Trophoblast cell (in vitro differentiated cells and primary cell): ENCODE measurements at regions not wholly inside any gene's neighbourhood (a gene's known extent, or its start where the extent isn't known, plus 50 kb on each side); places are given as distances from the start of the nearest gene placed in this dataset.
"Not testable (repeated sequence)": the region's sequence is repeated elsewhere in the genome, so short reads cannot be mapped to it uniquely, and the experiment has no call there.

Experiments used
- DNase-seq, 2 donors: peaks; one replicate each; pipeline ENCODE4 v3.0.0-alpha.2; 2016
- H2AFZ ChIP-seq: 2 replicates; pipeline ENCODE4 v1.6.1; 2013; ENCODE audit warnings: low read length, moderate library complexity, mild to moderate bottlenecking; ENCODE audit not compliant: insufficient read depth, poor library complexity
- H2AK5ac ChIP-seq: 2 replicates; pipeline ENCODE4 v1.6.1; 2013; ENCODE audit warnings: mild to moderate bottlenecking, low read length
- H2BK120ac ChIP-seq: 2 replicates; pipeline ENCODE4 v1.6.1; 2013; ENCODE audit warnings: low read length, mild to moderate bottlenecking, moderate library complexity; ENCODE audit not compliant: insufficient read depth, poor library complexity
- H2BK12ac ChIP-seq: 2 replicates; pipeline ENCODE4 v1.6.1; 2013; ENCODE audit warnings: mild to moderate bottlenecking, low read length, moderate library complexity
- H2BK5ac ChIP-seq: 2 replicates; pipeline ENCODE4 v1.6.1; 2013; ENCODE audit warnings: low read length, low read depth, moderate library complexity, mild to moderate bottlenecking; ENCODE audit not compliant: poor library complexity
- H3K14ac ChIP-seq: 2 replicates; pipeline ENCODE4 v1.6.1; 2013; ENCODE audit warnings: mild to moderate bottlenecking, low read length
- H3K18ac ChIP-seq: 2 replicates; pipeline ENCODE4 v1.6.1; 2013; ENCODE audit warnings: mild to moderate bottlenecking, low read length
- H3K23ac ChIP-seq: 2 replicates; pipeline ENCODE4 v1.6.1; 2013; ENCODE audit warnings: low read length
- H3K27ac ChIP-seq: 2 replicates; pipeline ENCODE4 v1.5.1; 2013; ENCODE audit warnings: low read depth, mild to moderate bottlenecking, inconsistent platforms, low read length, moderate library complexity
- H3K27me3 ChIP-seq: 2 replicates; pipeline ENCODE4 v1.6.1; 2013; ENCODE audit warnings: inconsistent platforms, mild to moderate bottlenecking, low read length, moderate library complexity; ENCODE audit not compliant: insufficient read depth
- H3K36me3 ChIP-seq, 2 experiments: 1 replicate in 1 of 2; 2 replicates in 1 of 2; pipeline ENCODE4 v1.6.1; 2013; ENCODE audit warnings: low read length in 2 of 2, mild to moderate bottlenecking in 2 of 2, moderate library complexity in 1 of 2; ENCODE audit not compliant: insufficient read depth in 2 of 2, control insufficient read depth in 1 of 2
- H3K4ac ChIP-seq: 2 replicates; pipeline ENCODE4 v1.6.1; 2013; ENCODE audit warnings: low read depth, mild to moderate bottlenecking, low read length, moderate library complexity
- H3K4me1 ChIP-seq, 2 experiments: 1 replicate in 1 of 2; 2 replicates in 1 of 2; pipeline ENCODE4 v1.6.1; 2013; ENCODE audit warnings: low read length in 2 of 2, mild to moderate bottlenecking in 2 of 2, moderate library complexity in 1 of 2; ENCODE audit not compliant: insufficient read depth in 2 of 2, control insufficient read depth in 1 of 2
- H3K4me2 ChIP-seq: 2 replicates; pipeline ENCODE4 v1.6.1; 2013; ENCODE audit warnings: inconsistent platforms, mild to moderate bottlenecking, low read length, moderate library complexity
- H3K4me3 ChIP-seq: 2 replicates; pipeline ENCODE4 v1.5.1; 2013; ENCODE audit warnings: mild to moderate bottlenecking, low read depth, low read length, inconsistent platforms
- H3K79me1 ChIP-seq: one replicate; pipeline ENCODE4 v1.6.1; 2013; ENCODE audit warnings: low read length
- H3K79me2 ChIP-seq: 2 replicates; pipeline ENCODE4 v1.6.1; 2013; ENCODE audit warnings: low read length, mild to moderate bottlenecking; ENCODE audit not compliant: control insufficient read depth, insufficient read depth, poor library complexity
- H3K9ac ChIP-seq: 2 replicates; pipeline ENCODE4 v1.6.1; 2013; ENCODE audit warnings: mild to moderate bottlenecking, low read length
- H3K9me3 ChIP-seq: 2 replicates; pipeline ENCODE4 v1.6.1; 2013; ENCODE audit warnings: low read depth, mild to moderate bottlenecking, control low read depth, inconsistent platforms, low read length; ENCODE audit not compliant: insufficient read depth
- H4K12ac ChIP-seq: 2 replicates; pipeline ENCODE4 v1.6.1; 2013; ENCODE audit warnings: low read depth, mild to moderate bottlenecking, low read length, moderate library complexity
- H4K8ac ChIP-seq: 2 replicates; pipeline ENCODE4 v1.6.1; 2013; ENCODE audit warnings: low read depth, mild to moderate bottlenecking, low read length, moderate library complexity
- H4K91ac ChIP-seq: one replicate; pipeline ENCODE4 v1.6.1; 2013; ENCODE audit warnings: low read depth, mild to moderate bottlenecking, low read length, moderate library complexity
- WGBS: extraction: QIAGEN DNeasy Blood & Tissue Kit; methylation state at CpG from one replicate; pipeline ENCODE4 v1.1.7; 2013; ENCODE audit warnings: missing lambda C conversion rate; ENCODE audit not compliant: insufficient read length, insufficient coverage; ENCODE audit errors: extremely low coverage; 5-methylcytosine and 5-hydroxymethylcytosine counted together

DNA sequence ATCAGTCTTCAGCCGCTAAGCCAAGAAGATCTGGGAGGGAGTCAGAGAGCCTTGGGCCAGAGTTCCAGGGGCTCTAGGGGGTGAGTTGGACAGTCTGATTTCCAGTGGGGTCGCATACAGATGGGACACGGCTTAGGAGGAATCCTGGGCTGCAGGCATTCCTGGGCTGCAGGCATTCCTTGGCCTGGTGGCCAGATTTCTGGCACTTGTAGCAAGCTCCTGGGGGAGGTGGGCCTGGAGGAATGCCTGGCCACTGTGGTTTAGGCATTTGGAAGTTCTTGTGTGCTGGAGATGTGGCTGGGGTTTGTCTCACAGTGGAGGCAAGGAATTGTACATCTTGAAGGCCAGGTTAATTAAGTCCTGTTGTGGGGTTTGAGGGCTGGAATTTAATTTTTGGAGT lies 165.4 kb upstream of the JADE1 start:
- H3K9me3 ChIP-seq, H3K27ac ChIP-seq, H3K23ac ChIP-seq, H3K79me2 ChIP-seq, H2BK120ac ChIP-seq, H4K12ac ChIP-seq, H3K79me1 ChIP-seq, H3K4me2 ChIP-seq, H3K4ac ChIP-seq, H3K36me3 ChIP-seq, H4K8ac ChIP-seq, H2AFZ ChIP-seq, H4K91ac ChIP-seq, H3K4me3 ChIP-seq, H2BK12ac ChIP-seq, H2AK5ac ChIP-seq, H3K4me1 ChIP-seq, H2BK5ac ChIP-seq, H3K14ac ChIP-seq, DNase-seq, H3K18ac ChIP-seq, H3K9ac ChIP-seq, H3K27me3 ChIP-seq: not testable (repeated sequence)
- no CpG with 5 or more reads among the region's 3 CpGs for WGBS

DNA sequence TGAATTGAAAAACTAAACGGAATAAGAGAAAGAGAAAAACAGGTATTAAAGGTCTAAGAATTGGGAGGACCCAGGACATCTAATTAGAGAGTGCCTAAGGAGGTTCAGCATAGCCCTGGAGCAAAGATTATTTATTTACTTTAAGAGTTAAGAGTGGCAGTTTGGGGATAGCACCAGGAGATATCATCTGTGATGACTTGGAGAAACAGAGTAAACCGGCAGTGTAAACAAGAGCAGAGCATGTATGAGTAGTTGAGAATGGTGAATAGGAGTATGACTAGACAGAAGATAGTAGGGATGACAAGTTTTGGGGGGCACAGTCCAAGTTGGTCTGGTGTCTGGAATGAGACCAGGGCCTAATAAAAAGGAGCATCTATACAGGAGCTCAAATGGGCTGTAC lies 167.9 kb upstream of the JADE1 start:
- H2BK120ac ChIP-seq, H3K4me1 ChIP-seq, H3K9ac ChIP-seq, H3K79me2 ChIP-seq, H2AFZ ChIP-seq, H3K14ac ChIP-seq, H4K8ac ChIP-seq, H3K27ac ChIP-seq, H2AK5ac ChIP-seq, H3K4me3 ChIP-seq, DNase-seq, H3K18ac ChIP-seq, H3K4me2 ChIP-seq, H3K9me3 ChIP-seq, H3K23ac ChIP-seq, H2BK5ac ChIP-seq, H3K4ac ChIP-seq, H3K27me3 ChIP-seq, H3K36me3 ChIP-seq, H4K12ac ChIP-seq, H3K79me1 ChIP-seq, H4K91ac ChIP-seq, H2BK12ac ChIP-seq: not testable (repeated sequence)
- no CpG with 5 or more reads among the region's 2 CpGs for WGBS

DNA sequence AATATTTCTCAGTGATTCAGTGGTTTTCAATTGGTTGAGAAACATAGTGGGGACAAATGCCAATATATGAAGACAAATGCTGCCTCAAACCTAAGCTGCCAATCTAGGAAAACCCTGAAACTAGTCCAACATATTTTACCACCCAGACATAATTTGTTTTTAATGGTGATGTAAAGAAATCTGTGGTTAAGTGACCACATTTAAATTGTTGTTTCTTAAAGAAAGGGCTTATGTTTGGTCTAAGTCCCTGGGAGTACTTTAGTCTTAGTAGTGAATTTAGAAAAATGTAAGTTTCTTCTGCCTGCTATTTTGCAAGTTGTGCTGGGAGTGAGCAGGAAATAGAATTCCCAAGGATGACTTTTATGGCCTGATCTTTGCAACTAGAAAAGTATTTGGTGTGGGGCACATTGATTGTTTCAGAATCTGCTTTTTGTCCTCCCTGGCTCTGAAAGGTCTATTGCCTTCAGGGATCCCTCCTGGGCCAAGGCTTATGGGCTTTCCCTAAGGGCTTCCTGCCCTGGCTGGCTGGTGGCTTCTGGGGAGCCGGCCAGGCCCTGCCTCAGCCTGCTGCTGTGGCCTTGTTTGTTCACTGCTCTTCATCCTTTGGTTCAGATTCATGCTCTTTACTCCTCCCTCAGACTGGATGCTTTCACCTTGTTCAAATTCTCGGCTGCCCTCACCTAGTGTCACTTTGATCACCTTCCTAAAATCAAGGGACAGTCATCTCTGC lies 169.8 kb upstream of the JADE1 start:
- H4K8ac ChIP-seq = peak overlapping the region; percentile 30
- peaks cover 5% of the 10 kb centered on the region for H3K79me1 ChIP-seq
- peak in 1 of 2 donors; percentile 29 for DNase-seq
- no peaks in the 10 kb centered on the region for H3K79me2 ChIP-seq
- peaks cover 5% of the 10 kb centered on the region in 2 experiments for H3K4me1 ChIP-seq
- H2AFZ ChIP-seq = no peak overlapping the region
- H3K27ac ChIP-seq = peak overlapping the region; percentile 33
- no peaks in the 10 kb centered on the region for H3K27me3 ChIP-seq
- H4K12ac ChIP-seq = no peak overlapping the region
- H2AK5ac ChIP-seq = no peak overlapping the region
- no peaks in the 10 kb centered on the region for H3K36me3 ChIP-seq
- H3K9me3 ChIP-seq = no peaks in the 10 kb centered on the region
- peak overlapping the region; percentile 29 for H3K9ac ChIP-seq
- H3K18ac ChIP-seq = no peak overlapping the region
- H2BK12ac ChIP-seq = peak overlapping the region; percentile 15
- peak overlapping the region; percentile 61 for H2BK120ac ChIP-seq
- peak overlapping the region; percentile 16 for H3K4ac ChIP-seq
- peak overlapping the region; percentile 33 for H3K4me2 ChIP-seq
- no peak overlapping the region for H3K23ac ChIP-seq
- no CpG with 5 or more reads among the region's 2 CpGs for WGBS
- peak overlapping the region; percentile 18 for H3K14ac ChIP-seq
- H3K4me3 ChIP-seq = no peak overlapping the region
- H4K91ac ChIP-seq = peak overlapping the region; percentile 25
- peak overlapping the region; percentile 12 for H2BK5ac ChIP-seq

- WGBS = no CpG with 5 or more reads among the region's 2 CpGs
- Histone ChIP-seq H3K27ac (no peak overlapping the region), H3K27me3 (no peaks in the 10 kb centered on the region), H3K4me1 (peaks cover 5% of the 10 kb centered on the region in 2 experiments), H2AK5ac (no peak overlapping the region), H3K18ac (no peak overlapping the region), H2BK12ac (no peak overlapping the region), H3K9ac (no peak overlapping the region), H3K23ac (no peak overlapping the region), H3K79me1 (peaks cover 4% of the 10 kb centered on the region), H3K4me2 (no peak overlapping the region), H3K4me3 (no peak overlapping the region), H4K12ac (no peak overlapping the region), H3K79me2 (no peaks in the 10 kb centered on the region), H2AFZ (no peak overlapping the region), H2BK5ac (no peak overlapping the region), H3K9me3 (no peaks in the 10 kb centered on the region), H3K36me3 (no peaks in the 10 kb centered on the region), H2BK120ac (no peak overlapping the region), H4K8ac (no peak overlapping the region), H3K14ac (no peak overlapping the region), H3K4ac (no peak overlapping the region), H4K91ac (no peak overlapping the region)
- no peak for DNase-seq
Observed at GRCh38 chr4:128636906-128637305, 172.6 kb upstream of the JADE1 start.
